NT2/D1 (cell line): ENCODE measurements at regions not wholly inside any gene's neighbourhood (a gene's known extent, or its start where the extent isn't known, plus 50 kb on each side); places are given as distances from the start of the nearest gene placed in this dataset.

ENCODE experiments used
- SUZ12 ChIP-seq: IDR thresholded peaks from 2 replicates; pipeline ENCODE4 v1.6.1; 2011; ENCODE audit not compliant: insufficient read length, insufficient read depth; ENCODE audit errors: extremely low read depth
- ZNF274 ChIP-seq: IDR thresholded peaks from 2 replicates; pipeline ENCODE4 v1.6.1; 2011; ENCODE audit warnings: mild to moderate bottlenecking, low read depth, low read length

GRCh38 chr2:191566344-191566743 lies 111.6 kb upstream of the NABP1 start:
- TF ChIP-seq SUZ12 (no peak), ZNF274 (no peak)
